G401 (cell line): ENCODE measurements at regions not wholly inside any gene's neighbourhood (a gene's known extent, or its start where the extent isn't known, plus 50 kb on each side); places are given as distances from the start of the nearest gene placed in this dataset.

Source experiments
- DNase-seq: peaks from one replicate; pipeline ENCODE4 v3.0.0-alpha.2; 2015; ENCODE audit warnings: low spot score
- in situ Hi-C: cut with HindIII; loops from 2 replicates; pipeline ENCODE4 v1.10.0; 2016; ENCODE audit warnings: low sequenced_read_pairs, mixed read lengths

- DNase-seq = no peak
- in situ Hi-C loops = no loop called here
Measured at GRCh38 chr1:193785850-193786420, 599.5 kb upstream of the B3GALT2 start.

GRCh38 chr1:193774536-193775323 is 588.3 kb upstream of the B3GALT2 start:
- in situ Hi-C loops = no loop called here

DNA sequence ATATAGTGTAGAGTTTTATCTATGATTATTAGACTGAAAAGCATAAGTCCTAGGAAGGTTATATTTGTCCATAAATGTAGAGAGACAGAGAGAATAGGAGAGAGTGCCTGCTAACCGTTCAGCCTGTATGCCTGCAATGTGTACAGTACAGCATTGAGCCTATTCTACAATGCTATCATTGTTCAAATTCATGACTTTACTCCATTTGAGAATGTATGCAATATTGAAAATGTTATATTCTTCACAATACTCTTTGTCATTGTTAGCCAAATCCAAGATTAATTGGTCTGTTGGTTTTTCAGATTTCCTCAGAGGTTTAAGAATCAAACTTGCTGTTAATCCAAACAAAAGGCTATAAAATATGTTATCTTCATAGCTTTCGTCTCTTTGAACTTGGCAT is 585.2 kb upstream of the B3GALT2 start:
- DNase-seq = no peak
- in situ Hi-C loops = no loop called here

More at GRCh38 chr1:193774536-193775323, 588.3 kb upstream of the B3GALT2 start:
- no peak for DNase-seq

DNA sequence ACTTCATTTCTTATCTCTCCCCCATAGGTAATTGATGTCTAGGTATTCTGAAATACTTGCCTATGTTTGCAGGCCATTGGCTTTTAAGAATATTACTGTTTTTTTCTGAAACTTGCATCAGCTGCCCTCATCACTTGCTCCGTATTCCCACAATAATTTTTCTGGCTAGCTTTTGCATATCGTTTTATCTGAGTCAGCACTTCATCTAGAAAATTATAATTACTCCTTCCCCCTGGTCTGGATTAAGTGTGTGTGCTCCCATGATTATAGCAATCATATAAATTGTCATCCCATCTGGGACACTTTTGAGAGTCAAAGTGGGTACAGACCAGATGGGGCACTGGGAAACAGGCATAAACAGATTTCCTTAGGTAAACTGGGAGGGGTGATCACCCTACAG is 583.2 kb upstream of the B3GALT2 start:
- in situ Hi-C loops = no loop called here
- no peak for DNase-seq

GRCh38 chr1:193767886-193768285 is 581.5 kb upstream of the B3GALT2 start:
- no peak for DNase-seq

DNA sequence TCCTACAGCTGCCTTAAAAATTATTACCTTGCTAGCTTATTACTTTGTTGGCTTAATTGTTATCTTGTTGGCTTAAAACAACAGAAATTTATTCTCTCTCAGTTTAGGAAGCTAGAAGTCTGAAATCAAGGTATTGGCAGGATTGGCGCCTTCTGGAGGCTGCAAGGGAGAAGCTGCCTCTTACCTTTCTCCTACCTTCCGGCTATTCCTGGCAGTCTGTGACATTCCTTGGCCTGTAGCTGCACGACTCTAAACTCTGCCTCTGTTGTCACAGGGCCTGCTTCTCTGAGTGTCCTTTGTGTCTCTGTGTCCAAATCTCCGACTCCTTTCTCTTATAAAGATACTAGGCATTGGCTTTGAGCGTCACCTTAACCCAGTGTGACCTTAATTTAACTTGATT is 579.9 kb upstream of the B3GALT2 start:
- in situ Hi-C loops = no loop called here
- DNase-seq = no peak

More at GRCh38 chr1:193767886-193768285, 581.5 kb upstream of the B3GALT2 start:
- in situ Hi-C loops = no loop called here

GRCh38 chr1:193763266-193763665 is 576.9 kb upstream of the B3GALT2 start:
- no peak for DNase-seq
- in situ Hi-C loops = no loop called here

- in situ Hi-C loops = no loop called here
- no peak for DNase-seq
Measured at GRCh38 chr1:193762236-193762635, 575.8 kb upstream of the B3GALT2 start.

GRCh38 chr1:193755441-193755840 is 569.0 kb upstream of the B3GALT2 start:
- DNase-seq = no peak
- in situ Hi-C loops = no loop called here

GRCh38 chr1:193754732-193755427 is 568.5 kb upstream of the B3GALT2 start:
- DNase-seq = no peak
- in situ Hi-C loops = no loop called here

- in situ Hi-C loops = no loop called here
- no peak for DNase-seq
Measured at GRCh38 chr1:193754151-193754550, 567.7 kb upstream of the B3GALT2 start.

- no peak for DNase-seq
- in situ Hi-C loops = no loop called here
Measured at GRCh38 chr1:193753038-193753756, 566.8 kb upstream of the B3GALT2 start.

- in situ Hi-C loops = no loop called here
- DNase-seq = no peak
Measured at GRCh38 chr1:193749868-193750267, 563.5 kb upstream of the B3GALT2 start.

DNA sequence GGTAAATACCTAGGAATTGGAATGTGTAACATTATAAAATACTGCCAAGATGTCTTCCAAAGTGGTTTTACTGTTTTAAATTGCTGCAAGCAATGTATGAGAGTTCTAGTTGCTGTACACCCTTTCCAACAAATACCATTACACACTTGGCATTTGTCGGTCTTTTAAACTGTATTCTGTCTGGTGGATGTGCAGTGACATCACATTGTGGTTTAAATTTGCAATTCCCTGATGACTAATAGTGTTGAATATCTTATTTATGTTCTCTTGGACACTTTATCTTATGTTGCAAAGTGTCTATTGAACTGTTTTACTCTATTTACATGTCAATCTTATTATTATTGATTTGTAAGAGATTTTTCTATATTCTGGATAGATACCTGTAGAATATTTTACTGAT is 561.2 kb upstream of the B3GALT2 start:
- in situ Hi-C loops = no loop called here
- DNase-seq = no peak

DNA sequence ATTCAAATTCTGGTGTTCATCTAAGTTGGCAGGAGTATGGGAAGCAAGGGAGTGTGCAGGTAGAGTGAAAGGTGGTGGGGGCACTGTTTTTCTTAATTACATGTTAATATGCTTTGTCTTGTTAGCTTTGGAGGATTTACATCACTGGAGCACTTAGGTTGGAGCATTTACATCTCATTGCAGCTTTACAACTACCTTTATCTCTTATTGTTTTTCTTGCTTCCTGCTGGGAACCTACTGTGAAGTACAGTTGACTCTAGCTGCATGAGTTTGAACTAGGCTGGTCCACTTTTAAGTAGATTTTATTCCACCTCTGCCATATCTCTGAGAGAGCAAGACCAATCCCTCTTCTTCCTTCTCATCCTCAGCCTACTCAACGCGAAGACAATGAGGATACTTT is 554.8 kb upstream of the B3GALT2 start:
- in situ Hi-C loops = no loop called here
- DNase-seq = no peak

DNA sequence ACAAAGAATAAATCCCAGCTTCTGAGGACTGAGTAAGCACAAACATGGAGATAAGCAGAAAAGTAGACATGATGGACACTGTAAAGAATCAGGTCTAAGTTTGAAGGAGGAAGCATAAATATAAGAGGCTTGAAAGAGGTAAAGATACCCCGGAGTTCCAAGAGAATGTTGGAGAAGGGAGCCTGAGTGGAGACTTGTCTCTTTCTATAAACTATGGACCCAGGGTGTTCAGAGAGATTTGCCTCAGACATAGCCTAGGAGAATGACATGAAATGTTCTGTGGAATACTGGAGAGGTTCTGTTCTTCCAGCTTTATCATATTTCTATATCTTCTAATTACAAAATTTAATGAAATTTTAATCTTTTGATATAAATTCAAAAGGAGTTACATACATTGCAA is 554.3 kb upstream of the B3GALT2 start:
- in situ Hi-C loops = no loop called here

GRCh38 chr1:193736507-193736906 is 550.1 kb upstream of the B3GALT2 start:
- in situ Hi-C loops = no loop called here
- no peak for DNase-seq

More for the DNA sequence above, 554.3 kb upstream of the B3GALT2 start:
- DNase-seq = no peak

DNA sequence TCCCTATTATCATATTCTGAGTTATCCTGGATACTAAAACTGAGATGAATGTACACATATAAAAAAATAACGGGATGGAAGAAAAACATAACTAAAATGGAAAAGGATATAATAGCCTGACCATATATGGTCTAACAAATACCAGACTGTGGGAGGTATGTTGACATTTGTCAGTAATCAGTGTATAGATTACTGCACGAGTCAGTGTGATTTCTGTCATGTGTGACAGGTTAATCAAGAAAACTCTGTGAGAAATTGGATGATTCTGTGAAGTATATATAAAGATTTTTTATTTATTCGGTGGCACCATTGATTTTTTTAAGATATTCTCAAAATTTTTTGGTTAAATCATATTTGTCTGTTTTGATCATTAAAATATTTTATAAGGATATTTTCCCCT is 547.3 kb upstream of the B3GALT2 start:
- no peak for DNase-seq
- in situ Hi-C loops = no loop called here

- in situ Hi-C loops = no loop called here
- DNase-seq = no peak
Measured at GRCh38 chr1:193730017-193730416, 543.6 kb upstream of the B3GALT2 start.

DNA sequence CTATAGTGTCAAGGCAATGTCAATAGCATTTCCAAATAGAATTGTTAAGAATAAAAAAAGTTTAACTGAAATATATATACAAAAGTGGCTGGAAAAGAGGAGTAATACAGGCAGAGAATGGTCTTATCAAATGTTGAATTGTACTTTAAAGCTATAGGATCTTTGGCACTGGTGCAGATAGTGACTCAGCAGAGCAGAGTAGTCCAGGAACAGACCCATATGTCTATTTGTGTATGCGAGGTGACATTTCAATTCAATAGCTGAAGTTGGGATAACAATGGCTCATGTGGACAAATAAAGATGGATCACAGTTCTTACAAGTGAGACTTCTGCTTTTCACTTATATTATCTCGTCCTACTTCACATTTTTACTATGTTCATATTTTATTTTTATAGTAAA is 543.0 kb upstream of the B3GALT2 start:
- no peak for DNase-seq
- in situ Hi-C loops = no loop called here
